GM19468 (cell line): ENCODE measurements at regions not wholly inside any gene's neighbourhood (a gene's known extent, or its start where the extent isn't known, plus 50 kb on each side); places are given as distances from the start of the nearest gene placed in this dataset.
"Not testable (repeated sequence)": the region's sequence is repeated elsewhere in the genome, so short reads cannot be mapped to it uniquely, and the experiment has no call there.

Experiments
- ATAC-seq: cut with Tn5 transposase; IDR thresholded peaks from one replicate; pipeline ENCODE4 v1.9.1; 2021; ENCODE audit warnings: mild to moderate bottlenecking, moderate library complexity, moderate number of reproducible peaks; ENCODE audit not compliant: unreplicated experiment; ENCODE audit errors: extremely low read depth

- no peak for ATAC-seq
These were observed 280.5 kb downstream of the TLL1 start for GRCh38 chr4:166153548-166153947.

GRCh38 chr4:166162327-166162726, 289.3 kb downstream of the TLL1 start:
- ATAC-seq = no peak

DNA sequence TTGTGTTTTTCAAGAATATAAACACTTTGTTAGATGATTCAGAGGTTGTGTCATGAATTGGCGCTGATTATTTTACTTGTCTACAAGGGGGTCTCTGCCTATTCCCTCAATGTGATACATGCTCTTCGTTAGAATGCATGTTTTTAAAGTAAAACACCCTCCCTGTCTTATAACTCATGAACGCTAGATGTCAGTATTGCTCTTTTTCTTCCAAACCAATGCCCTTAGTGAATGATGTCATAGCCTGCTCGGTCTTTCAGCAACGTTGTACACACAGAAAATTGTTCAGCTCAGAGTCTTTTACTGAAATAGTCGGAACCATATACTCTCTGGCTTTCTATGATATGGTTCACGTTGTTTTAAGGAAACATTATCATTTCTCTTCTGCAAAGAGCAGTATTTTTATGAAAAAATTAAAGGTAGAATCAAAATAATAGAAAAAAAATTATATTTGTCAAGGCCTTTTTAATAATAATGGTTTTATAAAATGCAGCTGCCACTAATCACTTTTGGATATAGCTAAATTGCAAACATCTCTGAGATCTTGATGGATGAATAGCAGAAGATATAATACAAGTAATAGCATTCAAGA, 292.9 kb downstream of the TLL1 start:
- peak; percentile 94 for ATAC-seq

DNA sequence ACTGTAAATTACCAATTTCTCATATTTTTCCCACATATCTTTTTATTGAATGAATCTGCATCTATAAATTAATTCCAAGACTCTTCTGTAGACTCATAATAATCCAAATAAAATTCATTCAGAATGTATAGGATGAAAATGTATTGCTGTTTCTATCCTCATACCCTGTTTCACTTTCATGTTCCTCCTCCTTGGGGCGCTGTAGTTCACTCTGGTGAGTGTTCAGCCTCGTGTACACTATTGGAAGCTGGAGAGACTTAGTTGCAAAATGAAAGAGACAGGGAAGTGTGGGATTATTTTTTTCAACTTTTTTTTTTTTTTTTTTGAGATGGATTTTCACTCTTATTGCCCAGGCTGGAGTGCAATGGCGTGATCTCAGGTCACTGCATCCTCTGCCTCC, 296.1 kb downstream of the TLL1 start:
- no peak for ATAC-seq

- ATAC-seq = no peak
These were observed 299.6 kb downstream of the TLL1 start for GRCh38 chr4:166172619-166173018.

DNA sequence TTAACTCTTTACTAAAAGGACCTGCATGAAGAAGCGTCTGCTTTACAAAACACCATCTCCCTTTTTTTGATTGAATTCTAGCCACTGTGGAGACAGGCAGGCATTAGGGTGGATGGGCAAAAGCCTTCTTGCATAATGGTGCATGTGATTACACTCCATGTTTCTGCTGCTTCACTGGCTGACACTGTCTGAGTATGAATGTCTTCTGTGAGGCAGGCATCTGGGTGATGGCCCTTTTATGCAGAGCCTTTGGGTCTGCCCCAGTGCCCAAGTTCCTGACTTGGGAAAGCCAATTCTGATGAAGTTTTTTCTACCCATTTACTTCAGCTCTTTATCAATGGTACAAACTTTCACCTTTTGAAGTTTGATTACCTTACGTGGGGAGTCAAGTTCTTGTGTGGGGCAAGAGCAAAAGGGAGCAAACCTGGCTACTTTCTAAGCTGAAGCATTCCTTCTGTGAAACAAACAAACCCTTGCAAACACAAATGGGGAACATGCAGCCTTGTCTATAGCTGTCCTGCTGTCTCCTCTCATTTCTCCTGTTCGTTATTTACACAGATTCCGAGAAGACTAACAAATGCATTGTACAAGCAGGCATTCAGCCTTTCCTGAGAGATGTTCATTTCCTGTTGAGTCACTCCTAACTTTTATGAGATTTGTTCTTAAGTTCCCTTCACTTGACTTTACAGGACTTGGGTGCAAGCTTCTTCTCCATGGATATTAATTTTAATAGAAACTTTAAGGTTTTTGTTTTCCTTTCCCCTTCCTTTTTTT, 301.9 kb downstream of the TLL1 start:
- no peak for ATAC-seq

DNA sequence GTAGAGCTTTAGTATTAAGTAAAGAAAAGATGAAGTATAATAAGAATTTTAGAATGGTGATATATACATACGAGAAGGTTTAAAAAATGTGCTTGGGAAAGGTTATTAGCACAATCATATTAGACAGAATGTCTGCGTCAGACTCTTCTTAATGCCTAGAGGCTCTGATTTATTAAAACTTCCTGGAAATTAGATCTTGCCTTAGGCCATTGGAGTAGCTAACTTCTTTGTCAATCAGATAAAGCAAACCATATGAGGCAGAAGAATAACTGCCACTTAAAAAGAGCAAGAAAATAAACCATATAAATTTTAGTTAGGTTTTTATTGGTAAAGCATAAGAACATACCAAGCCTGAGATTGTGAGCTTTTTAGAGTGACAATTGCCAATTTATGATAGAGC, 309.1 kb downstream of the TLL1 start:
- no peak for ATAC-seq

GRCh38 chr4:166195101-166195500, 322.1 kb downstream of the TLL1 start:
- no peak for ATAC-seq

- no peak for ATAC-seq
These were observed 324.1 kb downstream of the TLL1 start for GRCh38 chr4:166197166-166197565.

GRCh38 chr4:166198041-166198440, 325.0 kb downstream of the TLL1 start:
- ATAC-seq = no peak

DNA sequence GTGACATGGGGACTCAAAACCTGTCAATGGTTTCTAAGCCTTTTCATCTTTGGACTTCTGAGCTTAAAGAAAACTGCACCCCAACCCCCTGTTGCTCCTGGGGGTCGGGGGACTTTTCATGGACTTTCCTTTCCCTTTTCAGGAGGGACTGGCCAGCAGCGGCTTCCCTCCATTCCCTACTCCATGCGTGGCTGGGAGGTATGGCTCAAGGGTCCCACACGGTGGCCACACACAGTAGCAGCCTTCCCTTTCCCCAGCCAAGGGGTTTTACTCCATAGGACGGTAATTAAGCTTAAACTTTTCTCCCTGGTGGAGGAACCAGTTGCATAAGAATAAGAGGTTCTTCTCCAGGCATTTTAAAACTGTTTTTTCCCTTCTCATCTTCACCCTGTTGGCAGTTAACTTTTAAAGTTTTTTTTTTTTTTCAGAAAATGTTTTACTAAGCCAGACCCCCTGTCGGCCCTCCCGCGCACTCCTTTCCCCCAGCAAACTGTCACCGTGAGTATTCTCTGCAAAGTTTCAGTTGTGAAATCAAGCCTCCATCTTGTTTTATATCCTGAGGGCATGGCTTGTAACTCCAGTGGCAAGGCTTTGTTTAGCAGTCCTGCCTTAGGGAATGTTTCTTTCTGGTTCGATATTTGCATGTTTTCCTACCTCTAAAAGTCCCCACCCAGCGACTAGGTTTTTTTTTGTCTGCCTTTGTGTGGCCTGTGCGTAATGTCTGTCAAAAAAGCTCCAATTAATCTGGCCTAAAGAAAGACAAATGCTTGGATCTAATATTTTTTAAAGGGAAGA, 325.7 kb downstream of the TLL1 start:
- no peak for ATAC-seq

DNA sequence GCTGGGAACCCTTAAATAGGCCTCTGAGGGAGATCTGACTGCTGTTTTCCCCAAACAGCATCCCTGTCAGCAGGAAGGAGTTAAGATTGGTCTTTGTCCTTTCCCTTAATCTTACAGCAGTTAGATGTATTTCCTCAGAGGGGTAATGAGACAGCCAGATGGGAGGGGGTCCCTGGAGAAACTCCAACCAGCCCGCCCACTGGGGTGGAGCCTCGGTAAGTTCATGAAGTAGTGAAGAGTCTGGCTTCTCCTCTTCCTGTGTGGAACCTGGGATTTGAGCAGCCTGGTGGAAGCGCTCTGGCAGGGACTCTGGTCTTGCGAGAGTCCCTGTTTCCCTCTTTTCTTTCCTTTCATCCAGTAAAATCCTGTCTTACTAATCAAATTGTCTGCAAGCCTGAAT, 330.0 kb downstream of the TLL1 start:
- no peak for ATAC-seq

GRCh38 chr4:166212326-166212725, 339.3 kb downstream of the TLL1 start:
- not testable (repeated sequence) for ATAC-seq

DNA sequence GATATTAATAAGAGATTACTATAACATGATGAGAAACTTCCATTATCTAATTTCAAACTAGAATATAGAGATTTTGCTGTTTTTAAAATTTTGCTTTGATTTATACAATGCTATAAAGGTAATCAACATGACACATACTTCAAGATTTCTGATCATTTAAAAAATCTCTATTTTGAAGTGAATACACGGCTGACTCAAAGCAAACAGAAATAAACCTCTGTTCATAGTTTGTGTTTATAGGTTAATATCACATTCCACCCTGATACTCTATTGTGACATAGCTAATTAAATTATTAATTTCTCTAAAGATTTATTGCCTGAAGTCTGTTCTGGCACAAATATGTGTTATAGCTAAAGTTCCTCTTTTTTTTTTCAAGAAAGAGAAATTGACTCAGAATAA, 349.2 kb downstream of the TLL1 start:
- ATAC-seq = no peak

DNA sequence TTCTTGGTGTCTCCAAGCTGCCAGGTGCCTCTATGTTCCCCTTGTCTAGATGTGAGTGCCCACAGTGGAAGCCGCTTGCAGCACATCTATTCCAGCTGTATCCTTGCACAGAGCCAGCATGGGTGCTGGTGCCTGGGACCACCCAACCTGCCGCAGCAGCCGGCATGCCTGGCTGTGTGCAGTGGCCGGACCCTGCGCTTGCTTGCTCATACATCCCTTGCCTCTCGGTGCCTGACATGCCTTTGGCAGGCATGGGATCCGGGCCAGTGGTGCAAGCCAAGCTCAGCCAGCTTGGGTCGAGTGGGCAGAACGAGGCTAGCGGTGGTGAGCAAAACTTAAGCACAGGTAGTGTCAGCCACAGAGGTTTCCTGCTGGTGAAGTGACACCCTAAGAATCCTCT, 355.1 kb downstream of the TLL1 start:
- ATAC-seq = no peak

- no peak for ATAC-seq
These were observed 356.8 kb downstream of the TLL1 start for GRCh38 chr4:166229799-166230198.

- no peak for ATAC-seq
These were observed 357.8 kb downstream of the TLL1 start for GRCh38 chr4:166230841-166231240.

DNA sequence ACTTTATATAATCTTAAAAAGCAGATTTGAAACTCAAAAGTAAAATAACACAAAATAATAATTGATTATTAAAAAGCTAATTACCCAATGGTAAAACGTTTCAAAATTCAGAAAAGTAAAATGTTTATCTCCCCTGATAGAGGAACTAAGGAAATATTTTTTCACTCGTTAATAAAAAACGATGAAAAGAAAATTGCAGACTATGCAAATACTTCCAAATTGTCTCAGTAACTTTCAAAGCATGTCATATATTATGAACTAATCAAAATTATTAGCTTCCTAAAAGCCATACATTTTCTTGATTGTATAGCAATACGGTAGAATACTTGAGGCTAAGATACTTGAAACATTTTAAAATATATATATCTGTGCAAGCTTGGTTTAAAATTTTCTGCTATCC, 366.3 kb downstream of the TLL1 start:
- no peak for ATAC-seq

DNA sequence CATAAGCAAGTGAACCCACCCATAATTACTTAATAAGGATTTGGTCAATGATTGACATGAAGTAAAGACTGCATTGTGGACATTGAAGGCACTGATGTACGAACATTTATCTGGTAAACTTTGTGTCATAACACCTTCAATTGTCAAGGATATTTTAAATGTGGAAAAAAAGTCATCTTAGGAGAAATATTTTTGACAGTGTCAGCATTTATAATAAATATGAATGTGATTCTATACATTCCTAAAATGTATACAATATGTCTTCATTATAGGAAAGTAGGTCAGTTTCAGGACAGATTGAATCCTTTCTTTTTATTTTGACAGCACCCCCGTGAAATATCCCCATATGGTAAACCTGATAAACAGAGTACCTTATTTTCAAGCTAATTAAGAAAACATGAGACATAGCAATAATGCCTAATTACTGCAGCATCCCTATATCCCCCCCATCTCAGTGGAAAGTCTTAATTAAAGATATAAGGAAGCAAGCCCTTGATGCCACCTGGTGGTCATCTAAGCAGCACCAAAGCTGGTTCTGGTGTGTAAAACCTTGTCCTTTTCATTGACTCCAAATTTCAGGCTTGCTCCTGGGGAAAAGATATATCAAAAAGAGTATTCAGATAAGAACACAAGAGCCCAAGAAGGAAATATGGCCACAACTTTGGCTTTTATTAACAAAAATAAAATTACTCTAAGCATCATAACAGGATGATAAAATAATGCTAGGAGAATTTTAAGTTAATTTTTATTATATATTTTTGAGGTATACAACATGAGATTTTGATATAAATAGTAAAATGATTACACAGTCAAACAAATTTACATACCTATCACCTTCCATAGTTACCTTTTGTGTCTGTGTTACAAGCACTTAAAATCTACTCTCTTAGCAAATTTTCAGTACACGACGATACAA, 379.7 kb downstream of the TLL1 start:
- no peak for ATAC-seq

DNA sequence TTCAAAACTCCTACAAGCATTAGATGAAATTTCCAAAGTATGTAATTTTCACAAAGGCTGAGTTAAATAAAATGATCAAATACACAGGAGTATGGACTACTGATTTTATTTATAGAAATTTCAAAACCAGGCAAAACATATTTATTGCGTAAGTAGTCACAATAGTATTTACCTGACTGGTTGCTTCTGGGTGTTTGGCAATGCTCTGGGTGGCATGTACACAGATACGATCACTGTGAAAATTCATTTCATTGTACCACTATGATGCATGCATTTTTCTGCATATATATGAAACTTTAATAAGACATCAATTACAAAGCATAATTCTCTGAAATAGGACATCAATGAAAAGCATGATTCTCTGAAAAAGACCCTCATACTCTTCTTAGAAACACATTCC, 384.2 kb downstream of the TLL1 start:
- no peak for ATAC-seq
